Bronchial epithelial cell (primary cell): ENCODE measurements at regions not wholly inside any gene's neighbourhood (a gene's known extent, or its start where the extent isn't known, plus 50 kb on each side); places are given as distances from the start of the nearest gene placed in this dataset.

ENCODE experiments used
- DNase-seq: peaks from one replicate; pipeline ENCODE4 v3.0.0-alpha.2; 2010; ENCODE audit warnings: low read depth
- FAIRE-seq: peaks from 2 replicates; lab custom pipeline; 2011; peaks lifted over from hg19 to GRCh38; lab: Jason Lieb, UNC
- H3K27me3 ChIP-seq: 2 replicates; pipeline ENCODE4 v1.5.1; 2011; ENCODE audit warnings: low read length; ENCODE audit not compliant: control insufficient read depth, insufficient read depth
- H3K36me3 ChIP-seq: 2 replicates; pipeline ENCODE4 v1.5.1; 2011; ENCODE audit warnings: low read length; ENCODE audit not compliant: control insufficient read depth, insufficient read depth
- H3K4me3 ChIP-seq: 2 replicates; pipeline ENCODE4 v1.5.1; 2011; ENCODE audit warnings: mild to moderate bottlenecking, low read depth, low read length, control low read depth
- CTCF ChIP-seq: IDR thresholded peaks from 2 replicates; pipeline ENCODE4 v1.5.1; 2011; ENCODE audit warnings: mild to moderate bottlenecking, moderate library complexity, low read length, control low read depth, inconsistent platforms; ENCODE audit not compliant: insufficient read depth, severe bottlenecking

GRCh38 chr2:43104106-43104505 lies 122.3 kb downstream of the ZFP36L2 start:
- Histone ChIP-seq H3K4me3 (no peak overlapping the region), H3K27me3 (no peaks in the 10 kb centered on the region), H3K36me3 (no peaks in the 10 kb centered on the region)
- no peak for TF ChIP-seq CTCF
- DNase-seq, result no peak
- no peak for FAIRE-seq

DNA sequence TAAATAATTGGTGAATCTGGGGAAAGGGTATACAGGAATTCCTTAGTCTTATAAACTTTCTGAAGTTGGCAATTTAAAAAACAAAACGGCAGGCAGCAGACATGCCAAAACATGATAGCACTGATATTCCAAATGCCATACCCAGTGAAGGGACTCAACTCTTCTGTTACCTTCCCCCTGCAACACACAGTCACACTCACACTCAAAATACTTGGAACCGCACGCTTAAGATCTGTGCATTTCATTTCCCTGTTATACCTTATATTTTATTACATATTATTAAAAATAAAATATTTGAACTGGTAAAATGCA lies 123.4 kb downstream of the ZFP36L2 start:
- TF ChIP-seq CTCF, result no peak
- H3K27me3 ChIP-seq, result no peaks in the 10 kb centered on the region
- H3K4me3 ChIP-seq, result no peak overlapping the region
- peak; percentile 58 for DNase-seq
- no peak for FAIRE-seq
- no peaks in the 10 kb centered on the region for H3K36me3 ChIP-seq

GRCh38 chr2:43102366-43103092 lies 123.9 kb downstream of the ZFP36L2 start:
- H3K36me3 ChIP-seq, result no peaks in the 10 kb centered on the region
- DNase-seq (no peak), FAIRE-seq (no peak)
- TF ChIP-seq CTCF, result no peak
- no peak overlapping the region for H3K4me3 ChIP-seq
- H3K27me3 ChIP-seq, result no peaks in the 10 kb centered on the region

DNA sequence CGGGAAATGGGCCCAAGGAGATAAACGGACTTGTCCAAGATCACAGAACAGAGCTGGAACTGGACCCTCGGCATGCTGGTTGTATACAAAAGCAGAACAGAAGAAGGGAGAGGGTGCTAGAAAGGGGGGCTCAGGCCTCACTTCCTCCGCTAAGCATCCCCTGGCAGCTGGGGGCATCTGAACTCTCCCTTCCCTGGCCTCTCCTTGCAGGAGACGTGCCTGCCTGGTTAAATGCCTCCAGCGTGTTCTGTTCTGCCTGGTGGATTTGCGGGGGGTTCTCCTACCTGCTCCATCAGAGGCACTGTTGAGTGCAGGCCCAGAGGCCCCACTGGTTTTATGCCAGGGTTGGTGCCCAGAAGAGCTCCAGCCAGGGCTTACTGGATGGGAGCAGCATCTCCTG lies 124.7 kb downstream of the ZFP36L2 start:
- DNase-seq (no peak), FAIRE-seq (no peak)
- H3K36me3 ChIP-seq, result no peaks in the 10 kb centered on the region
- no peak overlapping the region for H3K4me3 ChIP-seq
- no peaks in the 10 kb centered on the region for H3K27me3 ChIP-seq
- no peak for TF ChIP-seq CTCF

- no peak for FAIRE-seq
- Histone ChIP-seq H3K27me3 (no peaks in the 10 kb centered on the region), H3K4me3 (peak overlapping the region; percentile 12), H3K36me3 (no peaks in the 10 kb centered on the region)
- no peak for TF ChIP-seq CTCF
- no peak for DNase-seq
Measured at GRCh38 chr2:43100883-43101662, 125.3 kb downstream of the ZFP36L2 start.
